ENCODE measurements at regions not wholly inside any gene's neighbourhood (a gene's known extent, or its start where the extent isn't known, plus 50 kb on each side); places are given as distances from the start of the nearest gene placed in this dataset.

DNA sequence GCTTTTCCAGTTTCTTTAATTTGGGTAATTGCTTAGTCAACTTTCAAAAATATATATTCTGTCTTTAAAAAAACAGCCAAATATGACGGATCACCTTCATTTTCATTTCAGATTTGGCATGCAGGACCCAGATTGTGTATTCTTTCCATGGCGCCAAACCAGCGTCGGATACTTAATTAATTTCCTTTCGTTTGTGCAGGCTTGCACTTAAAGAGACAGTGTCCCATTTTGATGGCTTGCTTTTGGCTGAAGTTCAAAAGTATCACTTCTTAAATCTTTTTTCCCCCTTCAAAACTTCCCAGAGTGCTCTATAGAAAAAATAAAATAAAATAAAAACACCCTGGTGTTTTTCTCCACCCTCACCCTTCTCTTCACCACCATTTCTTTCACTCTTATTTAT is 394.5 kb upstream of the SOX9 start (continued):
- TF ChIP-seq NANOG (IDR thresholded peaks at IDR 0.05; ENCODE audit: borderline replicate concordance) (no peak), CREB1 (CRISPR knock-in tag; IDR thresholded peaks at IDR 0.05; ENCODE audit: low read depth) (no peak)
- TF ChIP-seq, protein P1, sequence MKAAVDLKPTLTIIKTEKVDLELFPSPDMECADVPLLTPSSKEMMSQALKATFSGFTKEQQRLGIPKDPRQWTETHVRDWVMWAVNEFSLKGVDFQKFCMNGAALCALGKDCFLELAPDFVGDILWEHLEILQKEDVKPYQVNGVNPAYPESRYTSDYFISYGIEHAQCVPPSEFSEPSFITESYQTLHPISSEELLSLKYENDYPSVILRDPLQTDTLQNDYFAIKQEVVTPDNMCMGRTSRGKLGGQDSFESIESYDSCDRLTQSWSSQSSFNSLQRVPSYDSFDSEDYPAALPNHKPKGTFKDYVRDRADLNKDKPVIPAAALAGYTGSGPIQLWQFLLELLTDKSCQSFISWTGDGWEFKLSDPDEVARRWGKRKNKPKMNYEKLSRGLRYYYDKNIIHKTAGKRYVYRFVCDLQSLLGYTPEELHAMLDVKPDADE (IDR thresholded peaks at IDR 0.05): no peak
- TF ChIP-seq, protein P2, sequence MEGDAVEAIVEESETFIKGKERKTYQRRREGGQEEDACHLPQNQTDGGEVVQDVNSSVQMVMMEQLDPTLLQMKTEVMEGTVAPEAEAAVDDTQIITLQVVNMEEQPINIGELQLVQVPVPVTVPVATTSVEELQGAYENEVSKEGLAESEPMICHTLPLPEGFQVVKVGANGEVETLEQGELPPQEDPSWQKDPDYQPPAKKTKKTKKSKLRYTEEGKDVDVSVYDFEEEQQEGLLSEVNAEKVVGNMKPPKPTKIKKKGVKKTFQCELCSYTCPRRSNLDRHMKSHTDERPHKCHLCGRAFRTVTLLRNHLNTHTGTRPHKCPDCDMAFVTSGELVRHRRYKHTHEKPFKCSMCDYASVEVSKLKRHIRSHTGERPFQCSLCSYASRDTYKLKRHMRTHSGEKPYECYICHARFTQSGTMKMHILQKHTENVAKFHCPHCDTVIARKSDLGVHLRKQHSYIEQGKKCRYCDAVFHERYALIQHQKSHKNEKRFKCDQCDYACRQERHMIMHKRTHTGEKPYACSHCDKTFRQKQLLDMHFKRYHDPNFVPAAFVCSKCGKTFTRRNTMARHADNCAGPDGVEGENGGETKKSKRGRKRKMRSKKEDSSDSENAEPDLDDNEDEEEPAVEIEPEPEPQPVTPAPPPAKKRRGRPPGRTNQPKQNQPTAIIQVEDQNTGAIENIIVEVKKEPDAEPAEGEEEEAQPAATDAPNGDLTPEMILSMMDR (conservative IDR thresholded peaks at IDR 0.05; ENCODE audit: low read depth in 2 of 2): no peak

DNA sequence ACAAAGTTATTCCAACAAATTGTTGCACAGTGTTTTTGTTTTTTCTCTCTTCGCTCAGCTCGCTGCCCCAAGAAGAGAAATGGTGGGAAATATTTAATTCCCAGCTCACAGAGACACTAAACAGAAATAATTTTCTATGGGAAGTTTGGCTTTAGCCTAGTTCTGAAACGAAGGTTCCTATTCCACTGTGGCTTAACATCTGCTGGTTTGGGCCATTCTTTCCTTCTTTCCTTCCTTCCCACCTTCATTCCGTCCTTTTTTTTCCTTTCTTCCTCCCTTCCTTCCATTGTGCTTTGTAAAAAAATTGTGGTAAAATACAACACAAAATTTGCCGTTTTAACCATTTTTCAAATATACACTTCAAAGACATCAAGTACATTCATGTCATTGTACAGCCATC is 393.5 kb upstream of the SOX9 start:
- H3K9me2 ChIP-seq (ENCODE audit: insufficient read depth): peaks cover 3% of the 10 kb centered on the region; the same call in 1 of the 2 replicates
- H4K20me1 ChIP-seq (replicated peaks; ENCODE audit: insufficient read depth): no peaks in the 10 kb centered on the region
- H3K79me2 ChIP-seq (replicated peaks; ENCODE audit: insufficient read depth): no peaks in the 10 kb centered on the region
- peaks cover 4% of the 10 kb centered on the region; the same call in 1 of the 3 replicates for H3K36me3 Mint-ChIP-seq (ENCODE audit: low read depth)
- H3K27ac Mint-ChIP-seq: no peak overlapping the region
- peaks cover 5% of the 10 kb centered on the region for H3K9me3 Mint-ChIP-seq
- no peaks in the 10 kb centered on the region for H3K4me1 Mint-ChIP-seq
- H3K36me3 ChIP-seq (ENCODE audit: insufficient read depth): no peaks in the 10 kb centered on the region
- no peak overlapping the region for H2AFZ ChIP-seq
- no peak overlapping the region for H3K4me3 Mint-ChIP-seq
- H3K4me1 ChIP-seq (ENCODE audit: insufficient read depth): no peaks in the 10 kb centered on the region
- no peaks in the 10 kb centered on the region for H3K27me3 Mint-ChIP-seq (ENCODE audit: insufficient read depth, low read depth, poor library complexity)
- no peaks in the 10 kb centered on the region for H3F3A ChIP-seq (replicated peaks; ENCODE audit: low read depth)
- no peak overlapping the region for H3K4me2 ChIP-seq
- no peak overlapping the region for H3K4me3 ChIP-seq
- ATAC-seq: no peak
- no peaks in the 10 kb centered on the region for H3K27me3 ChIP-seq (ENCODE audit: insufficient read depth)
- no peak for DNase-seq (ENCODE audit: low spot score)
- H3K27ac ChIP-seq (ENCODE audit: low read depth): no peak overlapping the region
- TF ChIP-seq, protein P1 (IDR thresholded peaks at IDR 0.05): no peak
- TF ChIP-seq, protein P2 (conservative IDR thresholded peaks at IDR 0.05; ENCODE audit: low read depth in 2 of 2): no peak
- TF ChIP-seq CREB1 (CRISPR knock-in tag; IDR thresholded peaks at IDR 0.05; ENCODE audit: low read depth) (no peak), ZNF114 (CRISPR knock-in tag; IDR thresholded peaks at IDR 0.05) (no peak), EZH2 (IDR thresholded peaks at IDR 0.05; ENCODE audit: low read depth, unreplicated experiment) (no peak), ZNF331 (CRISPR knock-in tag; IDR thresholded peaks at IDR 0.05; ENCODE audit: low read depth) (no peak), POLR2AphosphoS5 (IDR thresholded peaks at IDR 0.05; ENCODE audit: low read depth) (no peak), JUNB (IDR thresholded peaks at IDR 0.05; ENCODE audit: unreplicated experiment) (no peak)
- TF ChIP-seq, protein P3, sequence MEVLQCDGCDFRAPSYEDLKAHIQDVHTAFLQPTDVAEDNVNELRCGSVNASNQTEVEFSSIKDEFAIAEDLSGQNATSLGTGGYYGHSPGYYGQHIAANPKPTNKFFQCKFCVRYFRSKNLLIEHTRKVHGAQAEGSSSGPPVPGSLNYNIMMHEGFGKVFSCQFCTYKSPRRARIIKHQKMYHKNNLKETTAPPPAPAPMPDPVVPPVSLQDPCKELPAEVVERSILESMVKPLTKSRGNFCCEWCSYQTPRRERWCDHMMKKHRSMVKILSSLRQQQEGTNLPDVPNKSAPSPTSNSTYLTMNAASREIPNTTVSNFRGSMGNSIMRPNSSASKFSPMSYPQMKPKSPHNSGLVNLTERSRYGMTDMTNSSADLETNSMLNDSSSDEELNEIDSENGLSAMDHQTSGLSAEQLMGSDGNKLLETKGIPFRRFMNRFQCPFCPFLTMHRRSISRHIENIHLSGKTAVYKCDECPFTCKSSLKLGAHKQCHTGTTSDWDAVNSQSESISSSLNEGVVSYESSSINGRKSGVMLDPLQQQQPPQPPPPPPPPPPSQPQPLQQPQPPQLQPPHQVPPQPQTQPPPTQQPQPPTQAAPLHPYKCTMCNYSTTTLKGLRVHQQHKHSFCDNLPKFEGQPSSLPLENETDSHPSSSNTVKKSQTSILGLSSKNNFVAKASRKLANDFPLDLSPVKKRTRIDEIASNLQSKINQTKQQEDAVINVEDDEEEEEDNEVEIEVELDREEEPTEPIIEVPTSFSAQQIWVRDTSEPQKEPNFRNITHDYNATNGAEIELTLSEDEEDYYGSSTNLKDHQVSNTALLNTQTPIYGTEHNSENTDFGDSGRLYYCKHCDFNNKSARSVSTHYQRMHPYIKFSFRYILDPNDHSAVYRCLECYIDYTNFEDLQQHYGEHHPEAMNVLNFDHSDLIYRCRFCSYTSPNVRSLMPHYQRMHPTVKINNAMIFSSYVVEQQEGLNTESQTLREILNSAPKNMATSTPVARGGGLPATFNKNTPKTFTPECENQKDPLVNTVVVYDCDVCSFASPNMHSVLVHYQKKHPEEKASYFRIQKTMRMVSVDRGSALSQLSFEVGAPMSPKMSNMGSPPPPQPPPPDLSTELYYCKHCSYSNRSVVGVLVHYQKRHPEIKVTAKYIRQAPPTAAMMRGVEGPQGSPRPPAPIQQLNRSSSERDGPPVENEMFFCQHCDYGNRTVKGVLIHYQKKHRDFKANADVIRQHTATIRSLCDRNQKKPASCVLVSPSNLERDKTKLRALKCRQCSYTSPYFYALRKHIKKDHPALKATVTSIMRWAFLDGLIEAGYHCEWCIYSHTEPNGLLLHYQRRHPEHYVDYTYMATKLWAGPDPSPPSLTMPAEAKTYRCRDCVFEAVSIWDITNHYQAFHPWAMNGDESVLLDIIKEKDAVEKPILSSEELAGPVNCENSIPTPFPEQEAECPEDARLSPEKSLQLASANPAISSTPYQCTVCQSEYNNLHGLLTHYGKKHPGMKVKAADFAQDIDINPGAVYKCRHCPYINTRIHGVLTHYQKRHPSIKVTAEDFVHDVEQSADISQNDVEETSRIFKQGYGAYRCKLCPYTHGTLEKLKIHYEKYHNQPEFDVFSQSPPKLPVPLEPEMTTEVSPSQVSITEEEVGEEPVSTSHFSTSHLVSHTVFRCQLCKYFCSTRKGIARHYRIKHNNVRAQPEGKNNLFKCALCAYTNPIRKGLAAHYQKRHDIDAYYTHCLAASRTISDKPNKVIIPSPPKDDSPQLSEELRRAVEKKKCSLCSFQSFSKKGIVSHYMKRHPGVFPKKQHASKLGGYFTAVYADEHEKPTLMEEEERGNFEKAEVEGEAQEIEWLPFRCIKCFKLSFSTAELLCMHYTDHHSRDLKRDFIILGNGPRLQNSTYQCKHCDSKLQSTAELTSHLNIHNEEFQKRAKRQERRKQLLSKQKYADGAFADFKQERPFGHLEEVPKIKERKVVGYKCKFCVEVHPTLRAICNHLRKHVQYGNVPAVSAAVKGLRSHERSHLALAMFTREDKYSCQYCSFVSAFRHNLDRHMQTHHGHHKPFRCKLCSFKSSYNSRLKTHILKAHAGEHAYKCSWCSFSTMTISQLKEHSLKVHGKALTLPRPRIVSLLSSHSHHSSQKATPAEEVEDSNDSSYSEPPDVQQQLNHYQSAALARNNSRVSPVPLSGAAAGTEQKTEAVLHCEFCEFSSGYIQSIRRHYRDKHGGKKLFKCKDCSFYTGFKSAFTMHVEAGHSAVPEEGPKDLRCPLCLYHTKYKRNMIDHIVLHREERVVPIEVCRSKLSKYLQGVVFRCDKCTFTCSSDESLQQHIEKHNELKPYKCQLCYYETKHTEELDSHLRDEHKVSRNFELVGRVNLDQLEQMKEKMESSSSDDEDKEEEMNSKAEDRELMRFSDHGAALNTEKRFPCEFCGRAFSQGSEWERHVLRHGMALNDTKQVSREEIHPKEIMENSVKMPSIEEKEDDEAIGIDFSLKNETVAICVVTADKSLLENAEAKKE (CRISPR knock-in tag; IDR thresholded peaks at IDR 0.05): no peak

Data from GM23338 (cell line).